GM21529 (cell line): ENCODE measurements at regions not wholly inside any gene's neighbourhood (a gene's known extent, or its start where the extent isn't known, plus 50 kb on each side); places are given as distances from the start of the nearest gene placed in this dataset.

ENCODE experiments used
- ATAC-seq: cut with Tn5 transposase; IDR thresholded peaks from one replicate; pipeline ENCODE4 v1.9.1; 2021; ENCODE audit not compliant: unreplicated experiment

DNA sequence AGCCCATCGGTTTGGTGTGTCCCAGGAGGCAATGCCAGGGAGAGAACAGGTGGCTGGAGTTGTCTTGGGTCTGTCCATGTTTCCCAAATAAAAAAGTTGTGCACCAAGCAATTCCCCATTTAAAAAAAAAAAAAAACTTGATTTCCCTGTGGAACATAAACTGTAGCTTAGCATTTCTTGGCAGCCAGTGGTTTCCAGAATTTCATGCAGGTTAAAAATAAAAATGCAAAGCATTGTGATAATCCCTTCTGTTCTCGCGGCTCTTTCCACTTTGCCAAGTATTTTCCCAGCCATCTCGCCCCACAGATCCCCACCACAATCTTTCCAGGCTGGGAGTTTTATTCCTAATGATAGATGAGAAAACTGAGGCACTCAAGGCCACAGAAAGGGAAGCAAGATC is 51.4 kb upstream of the MSX1 start:
- no peak for ATAC-seq

DNA sequence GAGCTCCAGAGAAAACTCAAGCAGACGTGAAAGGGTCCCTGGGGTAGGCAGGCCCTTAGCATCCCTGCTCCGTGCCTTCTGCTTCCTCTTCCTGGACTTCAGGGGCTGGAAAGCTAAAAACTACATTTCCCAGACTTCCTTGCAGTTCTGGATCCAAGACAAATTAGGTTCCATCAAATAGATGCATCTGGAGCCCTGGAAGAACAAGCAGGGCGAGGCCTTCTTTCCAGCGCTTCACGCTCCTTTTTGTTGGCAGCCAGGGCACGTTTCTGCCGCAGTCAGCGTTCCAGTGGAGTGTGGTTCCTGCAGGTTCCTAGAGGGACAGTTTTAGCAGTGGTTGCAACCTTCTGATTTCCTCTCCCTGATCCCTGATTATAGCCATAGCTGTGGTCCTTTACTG is 53.6 kb upstream of the MSX1 start:
- no peak for ATAC-seq

GRCh38 chr4:4803912-4804296 is 55.6 kb upstream of the MSX1 start:
- ATAC-seq = no peak

DNA sequence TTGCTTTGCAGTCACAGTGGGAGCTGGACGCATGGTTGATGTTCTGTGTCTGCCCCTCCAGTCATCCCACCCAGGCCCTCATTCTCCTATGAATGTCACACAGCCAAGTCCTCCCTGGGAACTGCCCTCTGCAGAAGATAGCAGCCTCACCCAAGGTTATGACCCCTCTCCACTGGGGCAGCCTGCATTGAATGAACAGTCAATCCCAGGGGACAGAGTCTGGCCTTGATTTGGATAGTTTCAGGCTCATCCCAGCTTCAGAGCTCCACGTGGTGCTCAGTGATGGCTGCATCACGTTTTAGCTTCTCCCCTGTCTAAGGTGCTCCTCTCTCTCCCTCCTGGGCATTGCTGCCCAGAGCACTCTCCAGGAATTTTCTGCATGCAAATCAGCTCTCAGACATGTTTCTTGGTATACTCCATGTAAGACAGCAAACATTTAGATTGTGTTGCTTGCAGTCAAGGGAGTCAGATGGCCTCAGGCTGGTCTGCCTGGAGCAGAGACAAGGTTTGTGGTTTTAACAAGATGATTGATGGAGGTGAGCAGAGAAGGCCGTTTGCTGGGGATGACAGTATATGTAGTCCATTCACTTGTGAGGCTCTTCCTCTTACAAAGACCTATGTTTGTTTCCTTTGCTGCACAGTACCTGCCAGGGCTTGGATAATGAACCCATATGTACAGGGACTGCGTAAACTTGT is 56.1 kb upstream of the MSX1 start:
- ATAC-seq = no peak

- no peak for ATAC-seq
Measured at GRCh38 chr4:4800646-4801408, 58.6 kb upstream of the MSX1 start.

- no peak for ATAC-seq
Measured at GRCh38 chr4:4794421-4794820, 65.0 kb upstream of the MSX1 start.

GRCh38 chr4:4792466-4792865 is 67.0 kb upstream of the MSX1 start:
- ATAC-seq = no peak

GRCh38 chr4:4791299-4792111 is 68.0 kb upstream of the MSX1 start:
- ATAC-seq = no peak

- ATAC-seq = no peak
Measured at GRCh38 chr4:4789462-4789861, 70.0 kb upstream of the MSX1 start.

DNA sequence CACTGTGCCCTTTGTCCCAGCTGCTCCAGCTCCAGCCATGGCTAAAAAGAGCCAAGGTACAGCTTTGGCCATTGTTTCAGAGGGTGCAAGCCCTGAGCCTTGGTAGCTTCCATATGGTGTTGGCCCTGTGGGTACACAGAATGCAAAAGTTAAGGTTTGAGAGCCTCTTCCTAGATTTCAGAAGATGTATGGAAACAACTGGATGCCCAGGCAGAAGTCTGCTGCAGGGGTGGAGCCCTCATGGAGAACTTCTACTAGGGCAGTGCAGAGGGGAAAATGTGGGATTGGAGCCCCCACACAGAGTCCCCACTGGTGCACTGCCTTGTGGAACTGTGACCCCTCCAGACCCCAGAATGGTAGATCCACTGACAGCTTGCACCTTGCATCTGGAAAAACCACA is 70.9 kb upstream of the MSX1 start:
- no peak for ATAC-seq

GRCh38 chr4:4787421-4787820 is 72.0 kb upstream of the MSX1 start:
- no peak for ATAC-seq

GRCh38 chr4:4784379-4784778 is 75.1 kb upstream of the MSX1 start:
- ATAC-seq = no peak

DNA sequence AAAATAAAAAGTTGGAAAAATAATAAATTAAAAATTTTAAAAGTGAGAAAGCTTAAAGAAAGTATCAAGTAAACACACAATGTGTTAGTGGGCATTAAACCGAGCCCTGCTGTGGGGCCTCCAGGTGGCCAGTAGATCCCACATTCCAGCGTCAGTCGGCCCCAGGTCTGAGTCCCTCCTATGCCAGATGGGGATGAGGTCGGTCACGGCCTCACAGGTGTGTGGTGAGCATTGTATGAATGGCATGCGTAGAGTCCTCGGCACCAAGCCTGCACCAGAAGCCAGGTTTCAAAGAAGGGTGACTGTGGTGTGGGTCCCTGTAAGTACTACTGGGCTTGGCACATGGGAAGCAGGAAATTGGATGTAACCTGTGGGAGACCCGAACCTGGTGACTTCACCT is 75.6 kb upstream of the MSX1 start:
- no peak for ATAC-seq

- no peak for ATAC-seq
Measured at GRCh38 chr4:4782969-4783368, 76.5 kb upstream of the MSX1 start.

DNA sequence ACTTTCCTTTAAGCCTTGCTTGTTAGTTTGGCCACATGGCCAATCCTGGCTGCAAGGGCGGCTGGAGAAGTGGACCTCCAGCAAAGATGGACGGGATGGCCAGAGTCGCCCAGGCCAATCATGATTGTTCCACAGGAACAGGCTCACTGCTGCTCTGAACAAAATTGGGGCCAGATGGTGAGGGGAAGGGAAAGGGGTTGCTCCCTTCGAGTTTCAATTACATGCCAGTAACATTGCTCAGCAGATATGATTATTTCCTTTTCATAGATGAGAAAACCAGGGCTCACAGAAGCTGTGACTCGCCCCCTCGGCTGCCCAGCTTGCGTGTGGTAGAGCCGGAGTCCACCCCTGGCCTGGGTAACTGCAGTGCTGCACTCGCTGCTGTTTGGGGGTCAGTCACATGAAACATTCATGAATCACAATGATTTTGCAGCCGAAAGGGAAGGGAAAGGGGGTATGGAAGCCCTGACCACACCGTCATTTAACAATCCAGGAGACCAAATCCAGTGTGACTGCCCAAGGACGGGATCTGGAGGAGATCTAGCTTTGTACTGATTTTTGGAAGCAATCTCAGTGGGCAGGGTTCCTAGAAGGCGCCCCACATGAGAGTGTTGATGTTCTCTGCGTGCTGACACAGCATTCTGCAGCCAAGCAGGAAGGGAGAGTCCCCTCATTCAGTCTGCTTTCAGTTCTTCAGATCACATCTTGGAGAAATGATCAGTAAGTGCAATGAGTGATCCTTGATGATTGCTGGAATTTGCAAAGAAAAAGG is 77.3 kb upstream of the MSX1 start:
- no peak for ATAC-seq

GRCh38 chr4:4780729-4781244 is 78.7 kb upstream of the MSX1 start:
- ATAC-seq = no peak

- no peak for ATAC-seq
Measured at GRCh38 chr4:4779486-4779885, 80.0 kb upstream of the MSX1 start.

DNA sequence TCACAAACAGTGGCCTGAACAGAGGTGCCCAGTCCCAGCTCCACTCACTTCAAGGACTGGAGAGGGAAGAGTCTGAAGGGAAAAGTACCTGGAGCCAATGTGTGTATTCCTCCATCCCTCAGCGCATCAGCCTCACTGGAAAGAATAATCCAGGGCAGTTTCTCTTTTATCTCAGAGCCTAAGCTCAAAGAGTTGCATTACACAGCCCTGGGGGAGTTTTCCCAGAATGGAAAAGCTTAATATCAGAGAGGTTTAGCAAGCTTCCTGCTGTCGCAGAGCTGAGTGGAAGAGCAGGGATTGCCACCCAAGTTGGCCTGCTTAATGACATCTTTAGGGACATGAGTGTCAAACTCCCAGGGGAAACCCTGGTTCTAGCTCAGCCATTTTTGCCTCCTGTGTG is 80.4 kb upstream of the MSX1 start:
- no peak for ATAC-seq

DNA sequence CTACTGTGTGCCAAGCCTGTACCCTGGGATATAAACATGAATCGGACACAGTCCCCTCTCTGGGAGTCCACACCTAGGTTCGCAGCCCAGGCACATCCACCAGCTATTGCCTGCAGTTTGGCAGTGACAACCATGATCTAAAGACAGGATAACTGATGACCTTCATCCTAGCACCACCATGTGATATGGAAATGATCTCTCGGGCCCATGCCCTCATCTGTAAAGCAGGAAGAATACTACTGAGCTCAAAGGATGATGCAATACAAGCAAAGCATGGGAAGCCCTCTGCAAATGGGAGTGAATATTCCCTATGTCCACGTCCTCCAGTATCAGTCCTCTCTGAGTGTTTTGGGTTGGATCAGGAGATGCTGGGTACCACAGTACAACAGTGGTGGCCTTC is 80.9 kb upstream of the MSX1 start:
- no peak for ATAC-seq

- ATAC-seq = no peak
Measured at GRCh38 chr4:4776934-4777333, 82.5 kb upstream of the MSX1 start.

DNA sequence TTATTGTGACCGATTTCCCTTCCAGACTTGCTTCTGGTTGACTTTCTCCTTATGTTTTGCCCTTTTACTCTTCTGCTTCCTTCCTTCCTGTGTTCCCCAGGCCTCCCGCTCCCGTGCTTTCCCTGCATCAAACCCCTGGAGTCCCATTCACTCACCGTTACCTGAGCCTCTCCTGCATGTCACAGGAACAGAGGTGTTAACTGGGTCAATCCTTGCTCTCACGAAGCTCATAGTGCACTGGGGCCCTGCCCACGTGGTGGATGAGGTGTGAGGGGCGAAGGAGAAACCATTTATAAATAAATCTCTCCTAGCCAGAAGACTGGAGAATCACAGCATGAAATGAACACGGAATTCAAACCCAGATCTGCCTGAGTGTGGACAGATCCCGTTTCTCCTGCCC is 83.1 kb upstream of the MSX1 start:
- ATAC-seq = no peak
